PC-3 (cell line): ENCODE measurements at regions not wholly inside any gene's neighbourhood (a gene's known extent, or its start where the extent isn't known, plus 50 kb on each side); places are given as distances from the start of the nearest gene placed in this dataset.

Experiments used
- ATAC-seq: fragments of 200-7000 bp; cut with Tn5 transposase; 2 replicates; pipeline ENCODE4 v1.9.1; 2020; ENCODE audit warnings: mild to moderate bottlenecking, moderate library complexity
- BruUV-seq: library from RNA; stranded (reverse); fragments of 400-500 nt; replicated peaks from 2 replicates; lab custom pipeline; 2021; lab: Mats Ljungman, UMichigan
- CTCF ChIA-PET: fragments of 300-600 bp; sonication (Branson Sonifier 250); formaldehyde crosslinking; loops from one replicate; lab custom pipeline; 2022; ENCODE audit warnings: antibody characterized with exemption; lab: Charles Lee
- POLR2A ChIA-PET: fragments of 300-600 bp; sonication (Branson Sonifier 250); formaldehyde crosslinking; loops from one replicate; lab custom pipeline; 2022; ENCODE audit warnings: antibody characterized with exemption; ENCODE audit not compliant: unreplicated experiment; lab: Charles Lee
- DNase-seq: peaks from one replicate; pipeline ENCODE4 v3.0.0-alpha.2; 2015
- H2AFZ ChIP-seq: fragments of 300-600 bp; sonication (generic); 2 replicates; pipeline ENCODE4 v1.6.0; 2016; ENCODE audit warnings: antibody characterized with exemption, low read length
- H3F3A ChIP-seq: fragments of 300-600 bp; sonication (generic); one replicate; pipeline ENCODE4 v1.6.0; 2017; ENCODE audit warnings: antibody characterized with exemption, low read length, control low read depth, mild to moderate bottlenecking; ENCODE audit not compliant: unreplicated experiment
- H3K27ac ChIP-seq: fragments of 300-600 bp; sonication (generic); 2 replicates; pipeline ENCODE4 v1.5.1; 2016; ENCODE audit warnings: mild to moderate bottlenecking, low read length
- H3K27me3 ChIP-seq: fragments of 300-600 bp; sonication (generic); 2 replicates; pipeline ENCODE4 v1.6.1; 2016; ENCODE audit warnings: low read length, mixed read lengths
- H3K36me3 ChIP-seq: fragments of 300-600 bp; sonication (generic); 2 replicates; pipeline ENCODE4 v1.6.1; 2016; ENCODE audit warnings: low read depth, mixed run types, low read length, mixed read lengths
- H3K4me1 ChIP-seq: fragments of 300-600 bp; sonication (generic); 2 replicates; pipeline ENCODE4 v1.5.1; 2016; ENCODE audit warnings: low read length; ENCODE audit not compliant: insufficient read depth
- H3K4me2 ChIP-seq: fragments of 300-600 bp; sonication (generic); 2 replicates; pipeline ENCODE4 v1.6.0; 2016; ENCODE audit warnings: low read length
- H3K4me3 ChIP-seq: fragments of 300-600 bp; sonication (generic); 2 replicates; pipeline ENCODE4 v1.5.1; 2016; ENCODE audit warnings: mild to moderate bottlenecking, low read length, mixed read lengths
- H3K79me2 ChIP-seq: fragments of 300-600 bp; sonication (generic); 2 replicates; pipeline ENCODE4 v1.6.1; 2017; ENCODE audit warnings: low read length, mixed read lengths
- H3K9ac ChIP-seq: fragments of 300-600 bp; sonication (generic); 2 replicates; pipeline ENCODE4 v1.6.0; 2016; ENCODE audit warnings: mild to moderate bottlenecking, low read length
- H3K9me2 ChIP-seq: fragments of 300-600 bp; sonication (generic); replicated peaks from 2 replicates; pipeline ENCODE4 v1.6.1; 2016; ENCODE audit warnings: mixed run types, low read length, mixed read lengths
- H3K9me3 ChIP-seq: fragments of 300-600 bp; sonication (generic); 2 replicates; pipeline ENCODE4 v1.6.1; 2016; ENCODE audit warnings: low read length, mixed read lengths
- H4K20me1 ChIP-seq: fragments of 300-600 bp; sonication (generic); 2 replicates; pipeline ENCODE4 v1.6.1; 2016; ENCODE audit warnings: low read length, mixed read lengths
- CTCF ChIP-seq: fragments of 300-600 bp; sonication (generic); conservative IDR thresholded peaks from 2 replicates; pipeline ENCODE4 v1.5.1; 2017; ENCODE audit warnings: antibody characterized with exemption, low read depth, mild to moderate bottlenecking, low read length
- EZH2 ChIP-seq: fragments of 300-600 bp; sonication (generic); IDR thresholded peaks from one replicate; pipeline ENCODE4 v1.6.1; 2017; ENCODE audit warnings: antibody characterized with exemption, mild to moderate bottlenecking, low read length; ENCODE audit not compliant: unreplicated experiment
- EZH2phosphoT487 ChIP-seq: fragments of 300-600 bp; sonication (generic); IDR thresholded peaks from 2 replicates; pipeline ENCODE4 v1.6.1; 2018; ENCODE audit warnings: mild to moderate bottlenecking, antibody characterized with exemption, low read length, borderline replicate concordance
- intact Hi-C: fragments of 100-400 bp; cut with micrococcal nuclease; formaldehyde crosslinking; loops from 2 replicates; pipeline ENCODE4 v1.9.0; 2023

DNA sequence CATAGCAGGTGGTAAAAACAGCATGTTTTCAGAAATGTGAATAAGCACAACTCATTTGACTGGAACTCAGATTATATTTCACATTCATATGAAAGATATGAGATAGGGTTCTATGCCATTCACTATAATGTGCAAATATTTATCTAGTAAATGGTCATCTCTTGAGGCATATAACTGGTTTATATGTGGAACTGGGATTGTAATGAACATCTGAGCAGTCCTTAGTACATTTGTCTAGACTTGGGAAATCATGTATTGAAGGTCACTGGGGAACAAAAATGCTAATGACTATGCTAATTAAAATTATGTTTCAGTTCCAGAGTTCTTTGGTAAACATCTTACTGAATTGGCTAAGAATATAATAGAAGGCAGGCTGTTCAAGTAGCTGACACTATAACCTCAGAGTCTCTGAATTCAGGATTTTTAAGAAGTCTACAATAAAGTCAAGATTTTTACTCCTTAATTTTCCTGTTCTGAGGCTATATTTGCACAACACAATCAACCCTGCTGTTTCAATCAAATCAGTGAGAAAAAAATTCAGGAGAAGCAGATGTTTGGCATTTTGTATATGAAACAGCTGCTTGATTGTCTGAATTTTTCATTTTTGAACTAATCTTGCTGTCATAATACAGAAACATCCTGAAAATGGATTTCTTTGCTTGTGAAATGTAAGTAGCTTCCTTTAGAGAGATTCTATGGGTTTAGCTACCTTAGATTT, 244.8 kb upstream of the RGS18 start:
- ChIA-PET CTCF (interaction anchor here (0.6 kb wide), 1 partner anchor 15 kb away, joined by 3 read pairs; no protein-coding TSS in a partner anchor), POLR2A (no interaction called here)
- Histone ChIP-seq H3F3A (no peaks in the 10 kb centered on the region), H3K9me2 (no peaks in the 10 kb centered on the region), H4K20me1 (no peaks in the 10 kb centered on the region), H3K27me3 (no peaks in the 10 kb centered on the region), H3K79me2 (no peaks in the 10 kb centered on the region), H3K9ac (no peak overlapping the region), H3K4me2 (no peak overlapping the region), H3K36me3 (no peaks in the 10 kb centered on the region), H3K4me1 (no peaks in the 10 kb centered on the region), H2AFZ (no peak overlapping the region), H3K9me3 (no peaks in the 10 kb centered on the region), H3K4me3 (no peak overlapping the region), H3K27ac (no peak overlapping the region)
- TF ChIP-seq EZH2phosphoT487 (no peak), CTCF (no peak), EZH2 (no peak)
- DNase-seq: no peak
- intact Hi-C loops: no loop called here
- BruUV-seq: no TSS peak
- ATAC-seq: no peak; the same call in 1 of the 2 replicates

DNA sequence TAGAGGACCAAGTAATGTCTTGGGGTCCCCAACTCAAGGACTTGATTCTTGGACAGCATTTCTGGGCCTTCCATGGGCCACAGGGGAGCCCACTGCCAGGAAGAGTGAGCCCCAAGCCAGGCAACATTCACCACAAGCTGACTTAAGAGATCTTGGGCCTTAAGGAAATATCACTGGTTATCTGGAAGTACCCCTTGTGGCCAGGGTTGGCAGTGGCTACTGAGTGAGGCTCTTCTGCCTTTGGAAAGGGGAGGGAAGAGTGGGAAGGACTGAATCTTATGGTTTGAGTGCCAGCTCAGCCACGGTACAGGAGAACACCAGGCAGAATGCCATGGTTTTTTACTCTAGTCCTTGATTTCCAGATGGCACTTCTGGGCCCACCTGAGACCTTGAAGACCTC, 228.9 kb upstream of the RGS18 start:
- DNase-seq: no peak
- CTCF ChIA-PET: no interaction called here

More for the DNA sequence above, 228.9 kb upstream of the RGS18 start:
- H3K9me2 ChIP-seq: no peaks in the 10 kb centered on the region
- no peaks in the 10 kb centered on the region for H3K27me3 ChIP-seq
- no peaks in the 10 kb centered on the region for H4K20me1 ChIP-seq
- H3K27ac ChIP-seq: no peak overlapping the region
- H2AFZ ChIP-seq: no peak overlapping the region
- H3F3A ChIP-seq: no peaks in the 10 kb centered on the region
- no peaks in the 10 kb centered on the region for H3K4me1 ChIP-seq
- H3K9me3 ChIP-seq: peaks cover 2% of the 10 kb centered on the region; the same call in 1 of the 2 replicates
- no peak overlapping the region for H3K9ac ChIP-seq
- H3K4me2 ChIP-seq: no peak overlapping the region
- intact Hi-C loops: no loop called here
- TF ChIP-seq CTCF (no peak), EZH2 (no peak)
- no TSS peak for BruUV-seq
- H3K4me3 ChIP-seq: no peak overlapping the region
- POLR2A ChIA-PET: no interaction called here
- no peak for ATAC-seq
- no peaks in the 10 kb centered on the region for H3K36me3 ChIP-seq
- H3K79me2 ChIP-seq: no peaks in the 10 kb centered on the region
